SK-N-MC (cell line): ENCODE measurements at regions not wholly inside any gene's neighbourhood (a gene's known extent, or its start where the extent isn't known, plus 50 kb on each side); places are given as distances from the start of the nearest gene placed in this dataset.

Experiments used
- EZH2 ChIP-seq: fragments of 200-600 bp; sonication (generic); IDR thresholded peaks from one replicate; pipeline ENCODE4 v1.6.1; 2017; ENCODE audit warnings: antibody characterized with exemption
- POLR2AphosphoS5 ChIP-seq: IDR thresholded peaks from 2 replicates; pipeline ENCODE4 v1.6.1; 2012; ENCODE audit warnings: mild to moderate bottlenecking, low read depth, low read length, borderline replicate concordance

DNA sequence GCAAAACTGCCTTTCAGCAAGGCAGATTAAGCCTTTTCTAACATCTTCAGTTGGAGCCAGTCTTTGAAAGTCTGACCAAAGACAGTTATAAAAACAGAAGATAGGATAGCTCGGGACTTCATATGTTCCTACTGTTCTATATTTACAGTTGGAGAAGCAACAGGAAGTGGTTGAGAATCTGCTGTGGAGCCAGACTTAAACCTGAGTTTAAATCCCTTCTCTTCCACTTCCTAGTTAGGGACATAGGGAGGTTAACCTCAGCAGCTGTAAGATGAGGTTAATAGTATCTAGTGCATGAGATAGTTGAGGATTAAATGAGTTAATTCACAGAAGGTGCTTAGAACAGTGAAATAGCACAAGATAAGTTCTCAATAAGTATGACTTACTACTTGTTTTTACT is 84.5 kb upstream of the FREM1 start:
- TF ChIP-seq EZH2 (no peak), POLR2AphosphoS5 (no peak)
